Keratinocyte (primary cell): ENCODE measurements at regions not wholly inside any gene's neighbourhood (a gene's known extent, or its start where the extent isn't known, plus 50 kb on each side); places are given as distances from the start of the nearest gene placed in this dataset.

ENCODE experiments used
- EZH2 ChIP-seq: IDR thresholded peaks from one replicate; pipeline ENCODE4 v1.6.1; 2012; ENCODE audit warnings: inconsistent platforms, mild to moderate bottlenecking, low read length, moderate library complexity
- TF ChIP-seq, protein P1 (sequence below), 3 experiments: IDR thresholded peaks in 1 of 3; conservative IDR thresholded peaks in 1 of 3; optimal IDR thresholded peaks in 1 of 3; 2 replicates in 2 of 3; 3 replicates in 1 of 3; pipeline versions ENCODE3 to v1.5.1; 2011; ENCODE audit warnings: low read length in 3 of 3, mild to moderate bottlenecking in 3 of 3, moderate library complexity in 2 of 3, control low read depth in 1 of 3, inconsistent platforms in 1 of 3; ENCODE audit not compliant: insufficient read depth in 2 of 3; ENCODE audit errors: extremely low read depth in 1 of 3

- TF ChIP-seq, protein P1, sequence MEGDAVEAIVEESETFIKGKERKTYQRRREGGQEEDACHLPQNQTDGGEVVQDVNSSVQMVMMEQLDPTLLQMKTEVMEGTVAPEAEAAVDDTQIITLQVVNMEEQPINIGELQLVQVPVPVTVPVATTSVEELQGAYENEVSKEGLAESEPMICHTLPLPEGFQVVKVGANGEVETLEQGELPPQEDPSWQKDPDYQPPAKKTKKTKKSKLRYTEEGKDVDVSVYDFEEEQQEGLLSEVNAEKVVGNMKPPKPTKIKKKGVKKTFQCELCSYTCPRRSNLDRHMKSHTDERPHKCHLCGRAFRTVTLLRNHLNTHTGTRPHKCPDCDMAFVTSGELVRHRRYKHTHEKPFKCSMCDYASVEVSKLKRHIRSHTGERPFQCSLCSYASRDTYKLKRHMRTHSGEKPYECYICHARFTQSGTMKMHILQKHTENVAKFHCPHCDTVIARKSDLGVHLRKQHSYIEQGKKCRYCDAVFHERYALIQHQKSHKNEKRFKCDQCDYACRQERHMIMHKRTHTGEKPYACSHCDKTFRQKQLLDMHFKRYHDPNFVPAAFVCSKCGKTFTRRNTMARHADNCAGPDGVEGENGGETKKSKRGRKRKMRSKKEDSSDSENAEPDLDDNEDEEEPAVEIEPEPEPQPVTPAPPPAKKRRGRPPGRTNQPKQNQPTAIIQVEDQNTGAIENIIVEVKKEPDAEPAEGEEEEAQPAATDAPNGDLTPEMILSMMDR (optimal IDR thresholded peaks at IDR 0.05 in 1 of 3, IDR thresholded peaks at IDR 0.05 in 1 of 3, conservative IDR thresholded peaks at IDR 0.05 in 1 of 3; ENCODE audit: extremely low read depth in 1 of 3, insufficient read depth in 2 of 3, low read length in 3 of 3) = no peak
- no peak for TF ChIP-seq EZH2
Observed at GRCh38 chr5:89851911-89852310, 557.6 kb downstream of the CETN3 start.
